Body of pancreas (tissue), 4 donors: ENCODE measurements at regions not wholly inside any gene's neighbourhood (a gene's known extent, or its start where the extent isn't known, plus 50 kb on each side); places are given as distances from the start of the nearest gene placed in this dataset.

Experiments
- POLR2A ChIP-seq, 3 donors: fragments of 450-650 bp; IDR thresholded peaks; one replicate each; pipeline ENCODE4 v1.6.1; 2016; ENCODE audit warnings: antibody characterized with exemption in 3 of 3, mild to moderate bottlenecking in 2 of 3
- TF ChIP-seq, protein P1 (sequence below), 7 experiments: fragments of 450-650 bp in 4 of 7; fragments of 200-600 bp in 3 of 7; sonication (generic) in 3 of 7; IDR thresholded peaks; one replicate each; pipeline ENCODE4 v1.5.1; 2016 to 2019; ENCODE audit warnings: antibody characterized with exemption in 7 of 7

- TF ChIP-seq POLR2A (IDR thresholded peaks at IDR 0.05) = no peak
- TF ChIP-seq, protein P1, sequence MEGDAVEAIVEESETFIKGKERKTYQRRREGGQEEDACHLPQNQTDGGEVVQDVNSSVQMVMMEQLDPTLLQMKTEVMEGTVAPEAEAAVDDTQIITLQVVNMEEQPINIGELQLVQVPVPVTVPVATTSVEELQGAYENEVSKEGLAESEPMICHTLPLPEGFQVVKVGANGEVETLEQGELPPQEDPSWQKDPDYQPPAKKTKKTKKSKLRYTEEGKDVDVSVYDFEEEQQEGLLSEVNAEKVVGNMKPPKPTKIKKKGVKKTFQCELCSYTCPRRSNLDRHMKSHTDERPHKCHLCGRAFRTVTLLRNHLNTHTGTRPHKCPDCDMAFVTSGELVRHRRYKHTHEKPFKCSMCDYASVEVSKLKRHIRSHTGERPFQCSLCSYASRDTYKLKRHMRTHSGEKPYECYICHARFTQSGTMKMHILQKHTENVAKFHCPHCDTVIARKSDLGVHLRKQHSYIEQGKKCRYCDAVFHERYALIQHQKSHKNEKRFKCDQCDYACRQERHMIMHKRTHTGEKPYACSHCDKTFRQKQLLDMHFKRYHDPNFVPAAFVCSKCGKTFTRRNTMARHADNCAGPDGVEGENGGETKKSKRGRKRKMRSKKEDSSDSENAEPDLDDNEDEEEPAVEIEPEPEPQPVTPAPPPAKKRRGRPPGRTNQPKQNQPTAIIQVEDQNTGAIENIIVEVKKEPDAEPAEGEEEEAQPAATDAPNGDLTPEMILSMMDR (IDR thresholded peaks at IDR 0.05) = no peak
These were observed 62.3 kb downstream of the CH25H start for GRCh38 chr10:89144836-89145235.
